Upper lobe of right lung (tissue), 1 donor: ENCODE measurements at regions not wholly inside any gene's neighbourhood (a gene's known extent, or its start where the extent isn't known, plus 50 kb on each side); places are given as distances from the start of the nearest gene placed in this dataset.

Source experiments
- ATAC-seq: fragments of 200-7000 bp; cut with Tn5 transposase; one replicate; pipeline ENCODE4 v1.9.1; 2020; ENCODE audit warnings: mild to moderate bottlenecking, moderate library complexity
- DNase-seq: peaks from one replicate; pipeline ENCODE4 v3.0.0-alpha.2; 2020
- H3K27ac ChIP-seq: fragments of 200-600 bp; one replicate; pipeline ENCODE4 v1.8.0; 2022
- H3K27me3 ChIP-seq: fragments of 200-600 bp; one replicate; pipeline ENCODE4 v1.8.0; 2022; ENCODE audit warnings: mild to moderate bottlenecking
- H3K36me3 ChIP-seq: fragments of 200-600 bp; one replicate; pipeline ENCODE4 v1.8.0; 2022
- H3K4me1 ChIP-seq: fragments of 200-600 bp; one replicate; pipeline ENCODE4 v1.8.0; 2022
- H3K4me3 ChIP-seq: fragments of 200-600 bp; one replicate; pipeline ENCODE4 v1.8.0; 2022; ENCODE audit warnings: mild to moderate bottlenecking
- H3K9me3 ChIP-seq: fragments of 200-600 bp; one replicate; pipeline ENCODE4 v1.8.0; 2022
- intact Hi-C: fragments of 100-400 bp; cut with DNase I; formaldehyde crosslinking; loops from one replicate; pipeline ENCODE4 v1.11.0; 2022
- TF ChIP-seq, protein P1 (sequence below): fragments of 200-600 bp; IDR thresholded peaks from one replicate; pipeline ENCODE4 v1.8.0; 2022; ENCODE audit warnings: antibody characterized with exemption
- donor health status: DM: no; HTN: yes; CAD: no; lungs with severe emphysema.

DNA sequence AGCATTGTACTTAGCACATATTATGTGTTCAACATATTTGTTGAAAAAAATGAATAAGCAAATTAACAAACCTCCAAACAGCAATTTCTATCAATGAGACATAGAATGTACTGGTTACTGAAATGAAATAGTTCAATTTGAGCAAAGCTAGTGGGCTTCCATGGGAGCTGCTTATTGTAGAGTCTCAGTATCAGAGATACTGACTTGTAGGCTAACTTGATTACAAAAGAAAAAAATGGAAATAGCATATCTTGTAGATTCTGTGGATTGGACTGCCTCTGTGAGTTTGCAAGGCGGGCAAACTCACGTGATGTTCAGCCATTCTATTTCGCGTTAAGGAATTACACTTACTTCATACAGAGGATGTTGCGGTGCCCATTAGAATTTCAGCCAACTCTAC, 222.1 kb upstream of the JADE1 start:
- Histone ChIP-seq H3K27ac (no peak overlapping the region), H3K9me3 (no peaks in the 10 kb centered on the region), H3K36me3 (no peaks in the 10 kb centered on the region), H3K4me3 (no peak overlapping the region), H3K27me3 (no peaks in the 10 kb centered on the region), H3K4me1 (no peaks in the 10 kb centered on the region)
- intact Hi-C loops: no loop called here
- TF ChIP-seq, protein P1, sequence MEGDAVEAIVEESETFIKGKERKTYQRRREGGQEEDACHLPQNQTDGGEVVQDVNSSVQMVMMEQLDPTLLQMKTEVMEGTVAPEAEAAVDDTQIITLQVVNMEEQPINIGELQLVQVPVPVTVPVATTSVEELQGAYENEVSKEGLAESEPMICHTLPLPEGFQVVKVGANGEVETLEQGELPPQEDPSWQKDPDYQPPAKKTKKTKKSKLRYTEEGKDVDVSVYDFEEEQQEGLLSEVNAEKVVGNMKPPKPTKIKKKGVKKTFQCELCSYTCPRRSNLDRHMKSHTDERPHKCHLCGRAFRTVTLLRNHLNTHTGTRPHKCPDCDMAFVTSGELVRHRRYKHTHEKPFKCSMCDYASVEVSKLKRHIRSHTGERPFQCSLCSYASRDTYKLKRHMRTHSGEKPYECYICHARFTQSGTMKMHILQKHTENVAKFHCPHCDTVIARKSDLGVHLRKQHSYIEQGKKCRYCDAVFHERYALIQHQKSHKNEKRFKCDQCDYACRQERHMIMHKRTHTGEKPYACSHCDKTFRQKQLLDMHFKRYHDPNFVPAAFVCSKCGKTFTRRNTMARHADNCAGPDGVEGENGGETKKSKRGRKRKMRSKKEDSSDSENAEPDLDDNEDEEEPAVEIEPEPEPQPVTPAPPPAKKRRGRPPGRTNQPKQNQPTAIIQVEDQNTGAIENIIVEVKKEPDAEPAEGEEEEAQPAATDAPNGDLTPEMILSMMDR: no peak
- ATAC-seq: no peak
- no peak for DNase-seq

DNA sequence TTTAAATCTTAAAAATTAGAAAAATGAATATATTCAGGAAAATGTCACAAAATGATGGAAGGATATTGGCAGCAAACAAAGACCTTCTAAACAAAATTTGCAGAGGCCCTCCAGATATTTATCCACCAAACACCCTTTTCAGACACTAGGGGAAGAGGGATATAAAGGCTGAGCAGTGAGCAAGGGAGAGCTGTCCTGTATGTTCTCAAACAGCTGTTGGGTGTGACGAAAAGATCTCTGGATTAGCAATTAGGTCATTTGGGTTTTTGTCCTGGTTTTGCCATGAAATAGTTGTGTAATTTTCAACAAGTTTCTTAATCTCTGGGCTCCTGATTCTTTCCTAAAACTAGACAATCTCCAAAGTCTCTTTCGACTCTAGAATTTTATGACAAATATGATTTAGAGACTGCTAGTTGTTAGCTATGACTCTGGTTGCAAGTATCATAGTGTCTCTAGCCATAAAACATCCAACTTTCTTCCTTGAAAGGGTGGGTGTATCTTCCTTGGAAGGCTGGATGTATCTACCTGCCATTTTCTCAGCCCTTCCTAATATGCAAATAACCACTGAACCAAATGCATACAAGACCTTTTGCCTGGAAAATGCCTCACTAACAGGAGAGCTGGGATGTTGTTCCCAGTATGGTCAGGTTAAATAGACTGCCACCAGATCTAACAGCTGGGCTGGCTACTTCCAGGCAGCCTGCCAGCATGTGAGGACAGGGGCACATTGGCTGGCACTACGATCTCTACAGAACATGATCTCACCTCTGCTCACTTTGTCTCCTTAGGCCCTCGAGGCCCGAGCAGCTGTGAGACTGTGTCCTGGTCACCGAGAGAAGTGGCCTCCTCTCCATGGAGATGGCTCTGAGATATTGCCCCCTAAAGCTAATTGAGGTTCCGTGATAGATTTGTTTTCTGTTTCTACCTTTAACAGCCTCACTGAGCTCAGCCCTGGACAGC, 225.5 kb upstream of the JADE1 start:
- Histone ChIP-seq H3K4me1 (no peaks in the 10 kb centered on the region), H3K27ac (no peak overlapping the region), H3K36me3 (no peaks in the 10 kb centered on the region), H3K9me3 (no peaks in the 10 kb centered on the region), H3K27me3 (no peaks in the 10 kb centered on the region), H3K4me3 (no peak overlapping the region)
- DNase-seq (no peak), ATAC-seq (no peak)
- intact Hi-C loops: no loop called here
- TF ChIP-seq, protein P1: no peak

DNA sequence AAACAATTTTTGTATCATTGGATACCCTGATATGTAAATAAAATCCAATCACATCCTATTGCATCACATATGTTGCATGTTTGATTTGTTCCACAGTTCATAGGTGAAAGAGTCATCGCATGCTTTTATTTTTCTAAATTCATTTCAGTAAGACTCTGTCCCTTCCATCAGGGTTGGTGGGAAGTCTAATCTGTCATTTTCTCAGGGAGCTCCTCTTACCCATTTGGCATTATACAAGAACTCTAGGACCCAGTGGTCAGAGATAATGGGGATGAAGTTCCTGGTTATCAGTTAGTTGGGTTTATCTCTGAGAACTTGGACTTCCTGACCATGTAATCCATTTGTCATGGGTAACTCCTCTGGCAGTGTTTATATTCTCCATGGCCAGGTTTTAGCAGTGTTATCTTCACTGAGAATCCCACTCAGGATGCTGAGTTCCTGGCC, 227.1 kb upstream of the JADE1 start:
- H3K27ac ChIP-seq: no peak overlapping the region
- ATAC-seq: no peak
- DNase-seq: no peak
- no peaks in the 10 kb centered on the region for H3K4me1 ChIP-seq
- no peak overlapping the region for H3K4me3 ChIP-seq
- H3K36me3 ChIP-seq: no peaks in the 10 kb centered on the region
- H3K9me3 ChIP-seq: no peaks in the 10 kb centered on the region
- no peaks in the 10 kb centered on the region for H3K27me3 ChIP-seq
- intact Hi-C loops: no loop called here
- TF ChIP-seq, protein P1: no peak

DNA sequence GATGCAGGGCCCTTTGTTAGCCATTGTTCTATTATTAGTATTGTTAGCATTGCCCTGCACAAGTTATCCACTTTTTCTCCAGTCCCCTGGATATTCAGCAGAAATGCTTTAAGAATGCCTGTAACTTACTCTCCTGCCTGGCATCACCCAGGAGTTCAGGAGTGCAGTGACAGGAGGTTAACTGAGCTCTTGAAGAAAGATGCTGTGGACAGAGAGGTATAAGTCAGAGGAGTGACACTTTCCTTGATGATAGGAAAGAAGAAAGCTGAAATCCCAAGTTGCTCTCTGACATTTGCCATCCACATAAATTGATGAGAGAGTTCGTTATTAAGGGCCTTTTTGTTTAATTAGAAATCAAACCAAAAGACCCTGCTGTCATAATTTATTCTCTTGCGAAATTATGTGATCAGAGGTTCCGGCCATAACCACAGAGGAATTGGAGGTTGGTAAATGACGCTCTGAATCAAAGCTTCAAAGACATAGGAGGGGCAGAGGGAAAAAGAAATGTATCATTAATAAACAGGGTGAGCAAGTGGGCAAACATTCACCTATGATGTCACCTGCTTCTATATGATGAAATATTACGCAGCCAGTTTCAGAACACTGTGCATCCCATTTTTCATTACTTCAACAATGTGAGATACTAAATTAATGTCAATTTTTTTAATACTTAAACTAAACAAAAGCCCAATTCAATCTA, 230.2 kb upstream of the JADE1 start:
- no peaks in the 10 kb centered on the region for H3K4me1 ChIP-seq
- H3K4me3 ChIP-seq: no peak overlapping the region
- H3K27ac ChIP-seq: no peak overlapping the region
- no peaks in the 10 kb centered on the region for H3K9me3 ChIP-seq
- H3K27me3 ChIP-seq: no peaks in the 10 kb centered on the region
- H3K36me3 ChIP-seq: no peaks in the 10 kb centered on the region
- TF ChIP-seq, protein P1: no peak
- no peak for ATAC-seq
- intact Hi-C loops: loop anchor here (10.0 kb wide), 1 partner anchor 225 kb away; the partner anchor contains the start of gene JADE1
- no peak for DNase-seq

DNA sequence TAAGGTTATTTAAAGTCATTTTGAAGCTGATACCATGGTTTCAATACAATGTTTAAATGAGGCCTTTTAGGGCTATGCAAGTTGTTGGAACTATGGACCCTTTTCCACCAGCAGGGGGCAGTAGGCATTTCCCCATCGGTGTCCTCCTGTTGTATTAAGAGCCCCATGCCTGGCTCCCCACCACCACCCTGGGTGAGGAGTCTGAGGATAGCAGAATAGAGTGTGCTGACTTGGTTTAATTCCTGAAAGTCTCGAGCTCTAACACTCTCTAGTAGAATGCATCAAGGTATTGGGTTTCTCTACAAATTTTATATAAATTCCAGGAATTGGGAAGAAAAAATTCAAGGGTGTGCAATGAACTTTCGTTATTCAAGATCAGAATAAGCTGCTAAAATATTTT, 234.8 kb upstream of the JADE1 start:
- DNase-seq (peak; percentile 76), ATAC-seq (peak; percentile 86)
- no peaks in the 10 kb centered on the region for H3K9me3 ChIP-seq
- intact Hi-C loops: loop anchor here (10.0 kb wide), 1 partner anchor 230 kb away; the partner anchor contains the start of gene JADE1
- H3K4me3 ChIP-seq: no peak overlapping the region
- H3K36me3 ChIP-seq: no peaks in the 10 kb centered on the region
- H3K27ac ChIP-seq: no peak overlapping the region
- peaks cover 23% of the 10 kb centered on the region for H3K4me1 ChIP-seq
- H3K27me3 ChIP-seq: no peaks in the 10 kb centered on the region
- TF ChIP-seq, protein P1: peak; percentile 67
